C4-2B (cell line): ENCODE measurements at regions not wholly inside any gene's neighbourhood (a gene's known extent, or its start where the extent isn't known, plus 50 kb on each side); places are given as distances from the start of the nearest gene placed in this dataset.

Experiments
- H3K27ac ChIP-seq: fragments of 450-650 bp; 2 replicates; pipeline ENCODE4 v1.5.1; 2017
- ZFX ChIP-seq: fragments of 450-650 bp; IDR thresholded peaks from 2 replicates; pipeline ENCODE4 v1.6.1; 2017
- TF ChIP-seq, protein P1 (sequence below): fragments of 450-650 bp; conservative IDR thresholded peaks from 2 replicates; pipeline ENCODE4 v1.5.1; 2017; ENCODE audit warnings: mild to moderate bottlenecking

- no peak overlapping the region for H3K27ac ChIP-seq
Observed at GRCh38 chr4:108555701-108556100, 64.7 kb upstream of the RPL34 start.

DNA sequence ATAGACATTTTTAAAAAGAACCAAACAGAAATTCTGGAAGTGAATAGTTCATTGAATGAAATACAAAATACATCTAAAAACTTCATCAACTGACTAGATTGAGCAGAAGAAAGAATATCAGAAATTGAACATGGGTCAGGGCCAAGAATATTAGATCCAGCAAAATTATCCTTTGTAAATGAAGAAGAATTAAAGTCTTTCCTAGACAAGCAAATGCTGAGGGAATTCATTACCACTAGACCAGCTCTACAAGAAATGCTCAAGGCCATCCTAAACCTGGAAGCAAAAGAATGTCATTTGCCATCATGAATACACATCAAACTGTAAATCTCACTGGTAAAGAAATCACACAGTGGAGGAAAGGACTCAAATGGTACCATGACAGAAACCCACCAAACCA is 72.7 kb upstream of the RPL34 start:
- H3K27ac ChIP-seq, result no peak overlapping the region
- TF ChIP-seq, protein P1, sequence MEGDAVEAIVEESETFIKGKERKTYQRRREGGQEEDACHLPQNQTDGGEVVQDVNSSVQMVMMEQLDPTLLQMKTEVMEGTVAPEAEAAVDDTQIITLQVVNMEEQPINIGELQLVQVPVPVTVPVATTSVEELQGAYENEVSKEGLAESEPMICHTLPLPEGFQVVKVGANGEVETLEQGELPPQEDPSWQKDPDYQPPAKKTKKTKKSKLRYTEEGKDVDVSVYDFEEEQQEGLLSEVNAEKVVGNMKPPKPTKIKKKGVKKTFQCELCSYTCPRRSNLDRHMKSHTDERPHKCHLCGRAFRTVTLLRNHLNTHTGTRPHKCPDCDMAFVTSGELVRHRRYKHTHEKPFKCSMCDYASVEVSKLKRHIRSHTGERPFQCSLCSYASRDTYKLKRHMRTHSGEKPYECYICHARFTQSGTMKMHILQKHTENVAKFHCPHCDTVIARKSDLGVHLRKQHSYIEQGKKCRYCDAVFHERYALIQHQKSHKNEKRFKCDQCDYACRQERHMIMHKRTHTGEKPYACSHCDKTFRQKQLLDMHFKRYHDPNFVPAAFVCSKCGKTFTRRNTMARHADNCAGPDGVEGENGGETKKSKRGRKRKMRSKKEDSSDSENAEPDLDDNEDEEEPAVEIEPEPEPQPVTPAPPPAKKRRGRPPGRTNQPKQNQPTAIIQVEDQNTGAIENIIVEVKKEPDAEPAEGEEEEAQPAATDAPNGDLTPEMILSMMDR, result no peak
- TF ChIP-seq ZFX, result no peak

More at GRCh38 chr4:108555701-108556100, 64.7 kb upstream of the RPL34 start:
- no peak for TF ChIP-seq ZFX
- TF ChIP-seq, protein P1, result no peak

- no peak overlapping the region for H3K27ac ChIP-seq
- TF ChIP-seq ZFX, result no peak
- TF ChIP-seq, protein P1, result no peak
Observed at GRCh38 chr4:108546728-108547127, 73.6 kb upstream of the RPL34 start.

GRCh38 chr4:108544481-108544880 is 75.9 kb upstream of the RPL34 start:
- no peak overlapping the region for H3K27ac ChIP-seq
- TF ChIP-seq, protein P1, result no peak
- TF ChIP-seq ZFX, result no peak

DNA sequence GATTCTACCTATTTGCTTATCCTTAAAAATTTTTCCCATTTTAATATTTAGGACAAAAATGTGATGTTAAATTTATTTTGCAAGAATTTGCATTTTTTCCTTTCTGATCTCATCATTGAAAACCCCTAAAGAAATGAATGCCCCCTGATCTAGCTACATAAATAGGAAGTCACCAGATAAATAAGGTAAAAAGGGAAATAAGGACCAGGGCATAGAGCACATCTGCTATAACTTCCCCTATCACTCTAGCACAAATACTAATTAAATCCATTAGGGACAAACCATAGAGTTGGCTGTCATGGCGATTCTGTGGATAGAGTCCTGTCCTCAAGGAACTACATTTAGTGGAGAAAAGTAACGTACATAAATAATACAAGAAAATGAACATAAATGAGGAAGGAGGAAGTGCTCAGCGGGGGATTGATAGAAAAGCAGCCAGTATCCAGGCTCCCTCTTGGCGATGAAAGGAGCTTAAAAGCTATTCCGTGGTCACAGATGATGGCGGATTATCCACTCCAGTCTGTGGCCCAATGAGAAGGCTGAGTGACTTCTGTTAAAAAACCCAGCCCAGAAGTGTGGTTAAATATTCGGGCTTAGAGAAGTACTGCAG is 76.9 kb upstream of the RPL34 start:
- no peak overlapping the region for H3K27ac ChIP-seq

GRCh38 chr4:108540536-108540935 is 79.8 kb upstream of the RPL34 start:
- H3K27ac ChIP-seq, result no peak overlapping the region
- TF ChIP-seq ZFX, result no peak
- TF ChIP-seq, protein P1, result no peak

More for the DNA sequence above, 76.9 kb upstream of the RPL34 start:
- TF ChIP-seq, protein P1, result no peak
- TF ChIP-seq ZFX, result no peak

DNA sequence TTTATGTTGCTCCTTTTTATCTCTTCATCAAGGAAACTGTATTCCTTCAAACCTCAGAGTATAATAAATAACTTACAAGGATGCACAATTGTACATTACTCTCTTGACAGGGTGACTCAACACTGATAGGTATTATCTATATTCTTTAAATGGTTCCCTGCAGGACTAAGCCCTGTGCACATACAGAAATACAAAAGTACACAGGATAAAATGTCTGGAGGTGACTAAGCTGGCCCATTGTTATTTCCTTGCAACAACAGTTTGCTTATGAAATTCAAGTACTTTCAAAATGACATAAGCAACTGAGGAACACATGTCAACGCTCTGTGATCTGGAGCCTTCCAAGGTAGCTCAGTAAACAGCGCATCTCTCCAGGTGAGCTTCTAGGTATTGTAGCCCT is 83.8 kb upstream of the RPL34 start:
- TF ChIP-seq ZFX, result no peak
- TF ChIP-seq, protein P1, result no peak
- no peak overlapping the region; the same call in 1 of the 2 replicates for H3K27ac ChIP-seq
